ENCODE measurements at regions not wholly inside any gene's neighbourhood (a gene's known extent, or its start where the extent isn't known, plus 50 kb on each side); places are given as distances from the start of the nearest gene placed in this dataset.

GRCh38 chr1:17957588-17958267, 149.9 kb upstream of the IGSF21 start:
- TF ChIP-seq, protein P1, sequence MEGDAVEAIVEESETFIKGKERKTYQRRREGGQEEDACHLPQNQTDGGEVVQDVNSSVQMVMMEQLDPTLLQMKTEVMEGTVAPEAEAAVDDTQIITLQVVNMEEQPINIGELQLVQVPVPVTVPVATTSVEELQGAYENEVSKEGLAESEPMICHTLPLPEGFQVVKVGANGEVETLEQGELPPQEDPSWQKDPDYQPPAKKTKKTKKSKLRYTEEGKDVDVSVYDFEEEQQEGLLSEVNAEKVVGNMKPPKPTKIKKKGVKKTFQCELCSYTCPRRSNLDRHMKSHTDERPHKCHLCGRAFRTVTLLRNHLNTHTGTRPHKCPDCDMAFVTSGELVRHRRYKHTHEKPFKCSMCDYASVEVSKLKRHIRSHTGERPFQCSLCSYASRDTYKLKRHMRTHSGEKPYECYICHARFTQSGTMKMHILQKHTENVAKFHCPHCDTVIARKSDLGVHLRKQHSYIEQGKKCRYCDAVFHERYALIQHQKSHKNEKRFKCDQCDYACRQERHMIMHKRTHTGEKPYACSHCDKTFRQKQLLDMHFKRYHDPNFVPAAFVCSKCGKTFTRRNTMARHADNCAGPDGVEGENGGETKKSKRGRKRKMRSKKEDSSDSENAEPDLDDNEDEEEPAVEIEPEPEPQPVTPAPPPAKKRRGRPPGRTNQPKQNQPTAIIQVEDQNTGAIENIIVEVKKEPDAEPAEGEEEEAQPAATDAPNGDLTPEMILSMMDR (IDR thresholded peaks at IDR 0.05), result no peak
- TF ChIP-seq TCF12 (IDR thresholded peaks at IDR 0.05), result no peak
